Choroid plexus epithelial cell (primary cell): ENCODE measurements at regions not wholly inside any gene's neighbourhood (a gene's known extent, or its start where the extent isn't known, plus 50 kb on each side); places are given as distances from the start of the nearest gene placed in this dataset.

Experiments used
- DNase-seq: peaks from one replicate; pipeline ENCODE4 v3.0.0-alpha.2; 2010; ENCODE audit warnings: low read depth
- H3K4me3 ChIP-seq: 2 replicates; pipeline ENCODE4 v1.5.1; 2011; ENCODE audit warnings: low read depth, mild to moderate bottlenecking, control low read depth, low read length, moderate library complexity
- CTCF ChIP-seq: conservative IDR thresholded peaks from 2 replicates; pipeline ENCODE4 v1.5.1; 2011; ENCODE audit warnings: low read depth, mild to moderate bottlenecking, control low read depth, inconsistent platforms, low read length, moderate library complexity

- H3K4me3 ChIP-seq: no peak overlapping the region
- no peak for TF ChIP-seq CTCF
- no peak for DNase-seq
Observed at GRCh38 chr11:34748036-34748435, 127.1 kb downstream of the EHF start.

GRCh38 chr11:34747251-34747650 is 126.4 kb downstream of the EHF start:
- no peak for DNase-seq
- H3K4me3 ChIP-seq: no peak overlapping the region

GRCh38 chr11:34745195-34745594 is 124.3 kb downstream of the EHF start:
- no peak overlapping the region for H3K4me3 ChIP-seq
- no peak for TF ChIP-seq CTCF
- no peak for DNase-seq

More at GRCh38 chr11:34747251-34747650, 126.4 kb downstream of the EHF start:
- TF ChIP-seq CTCF: no peak

- no peak for TF ChIP-seq CTCF
- H3K4me3 ChIP-seq: no peak overlapping the region
- DNase-seq: no peak
Observed at GRCh38 chr11:34744511-34744910, 123.6 kb downstream of the EHF start.

GRCh38 chr11:34738237-34738636 is 117.3 kb downstream of the EHF start:
- H3K4me3 ChIP-seq: no peak overlapping the region
- TF ChIP-seq CTCF: no peak
- no peak for DNase-seq

GRCh38 chr11:34732831-34733230 is 111.9 kb downstream of the EHF start:
- TF ChIP-seq CTCF: no peak
- DNase-seq: no peak
- H3K4me3 ChIP-seq: no peak overlapping the region

- H3K4me3 ChIP-seq: no peak overlapping the region
- no peak for TF ChIP-seq CTCF
- DNase-seq: no peak
Observed at GRCh38 chr11:34731603-34732002, 110.7 kb downstream of the EHF start.
